Suprapubic skin (tissue), 4 donors: ENCODE measurements at regions not wholly inside any gene's neighbourhood (a gene's known extent, or its start where the extent isn't known, plus 50 kb on each side); places are given as distances from the start of the nearest gene placed in this dataset.

Source experiments
- DNase-seq, 2 donors: peaks; one replicate each; pipeline ENCODE4 v3.0.0-alpha.2; 2019; ENCODE audit warnings: low spot score in 2 of 2
- H3K27ac ChIP-seq: fragments of 200-600 bp; sonication (generic); one replicate; pipeline ENCODE4 v1.5.1; 2019
- H3K27me3 ChIP-seq: fragments of 200-600 bp; sonication (generic); one replicate; pipeline ENCODE4 v1.5.1; 2019
- H3K36me3 ChIP-seq: fragments of 200-600 bp; sonication (generic); one replicate; pipeline ENCODE4 v1.5.1; 2019
- H3K4me1 ChIP-seq: fragments of 200-600 bp; sonication (generic); one replicate; pipeline ENCODE4 v1.5.1; 2019
- H3K4me3 ChIP-seq: fragments of 200-600 bp; sonication (generic); one replicate; pipeline ENCODE4 v1.5.1; 2019; ENCODE audit warnings: mild to moderate bottlenecking
- H3K9me3 ChIP-seq: fragments of 200-600 bp; sonication (generic); one replicate; pipeline ENCODE4 v1.5.1; 2019
- EP300 ChIP-seq: sonication (generic); formaldehyde crosslinking; IDR thresholded peaks from one replicate; pipeline ENCODE4 v1.6.1; 2017; ENCODE audit warnings: antibody characterized with exemption
- POLR2A ChIP-seq, 2 donors: fragments of 450-650 bp; IDR thresholded peaks; one replicate each; pipeline ENCODE4 v1.6.1; 2017; ENCODE audit warnings: antibody characterized with exemption in 2 of 2, mild to moderate bottlenecking in 2 of 2, moderate library complexity in 2 of 2
- POLR2AphosphoS5 ChIP-seq, 3 donors: sonication (generic); formaldehyde crosslinking; IDR thresholded peaks; one replicate each; pipeline ENCODE4 v1.6.1; 2017; ENCODE audit warnings: antibody characterized with exemption in 3 of 3
- WGBS: methylation state at CpG from one replicate; pipeline ENCODE4 v1.1.5; 2018; 5-methylcytosine and 5-hydroxymethylcytosine counted together
- TF ChIP-seq, protein P1 (sequence below), 2 donors: fragments of 200-600 bp in 1 of 2; fragments of 450-650 bp in 1 of 2; sonication (generic) in 1 of 2; IDR thresholded peaks; one replicate each; pipeline ENCODE4 v1.5.1; 2016 to 2019; ENCODE audit warnings: antibody characterized with exemption in 2 of 2, mild to moderate bottlenecking in 1 of 2, moderate library complexity in 1 of 2

DNA sequence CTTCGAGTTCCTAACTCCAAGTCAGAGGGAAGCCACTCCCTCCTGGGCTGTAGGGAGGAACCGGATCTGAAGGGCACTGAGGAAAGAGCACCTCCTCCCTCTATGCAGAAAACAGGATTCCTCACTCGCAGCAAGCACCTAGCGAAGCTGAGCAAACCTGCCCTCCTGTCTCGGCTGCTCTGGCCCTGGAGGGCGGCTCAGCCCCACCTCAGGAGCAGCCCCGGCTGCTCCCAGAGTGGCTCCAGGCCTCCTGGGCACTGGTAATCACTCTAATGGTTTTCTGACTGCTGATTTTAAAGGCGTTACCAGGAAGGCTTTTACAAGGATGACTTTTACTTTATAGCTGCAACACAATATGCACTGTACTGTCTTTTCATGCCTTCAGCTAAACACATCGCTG lies 312.5 kb downstream of the TEX29 start:
- WGBS: 29% methylated on average over 8 of the region's 9 CpGs
- Histone ChIP-seq H3K4me1 (no peaks in the 10 kb centered on the region), H3K36me3 (no peaks in the 10 kb centered on the region), H3K27me3 (peaks cover 20% of the 10 kb centered on the region), H3K4me3 (no peak overlapping the region), H3K9me3 (no peaks in the 10 kb centered on the region), H3K27ac (no peak overlapping the region)
- DNase-seq: no peak
- TF ChIP-seq POLR2A (IDR thresholded peaks at IDR 0.05) (no peak), POLR2AphosphoS5 (IDR thresholded peaks at IDR 0.05) (no peak), EP300 (no peak)
- TF ChIP-seq, protein P1, sequence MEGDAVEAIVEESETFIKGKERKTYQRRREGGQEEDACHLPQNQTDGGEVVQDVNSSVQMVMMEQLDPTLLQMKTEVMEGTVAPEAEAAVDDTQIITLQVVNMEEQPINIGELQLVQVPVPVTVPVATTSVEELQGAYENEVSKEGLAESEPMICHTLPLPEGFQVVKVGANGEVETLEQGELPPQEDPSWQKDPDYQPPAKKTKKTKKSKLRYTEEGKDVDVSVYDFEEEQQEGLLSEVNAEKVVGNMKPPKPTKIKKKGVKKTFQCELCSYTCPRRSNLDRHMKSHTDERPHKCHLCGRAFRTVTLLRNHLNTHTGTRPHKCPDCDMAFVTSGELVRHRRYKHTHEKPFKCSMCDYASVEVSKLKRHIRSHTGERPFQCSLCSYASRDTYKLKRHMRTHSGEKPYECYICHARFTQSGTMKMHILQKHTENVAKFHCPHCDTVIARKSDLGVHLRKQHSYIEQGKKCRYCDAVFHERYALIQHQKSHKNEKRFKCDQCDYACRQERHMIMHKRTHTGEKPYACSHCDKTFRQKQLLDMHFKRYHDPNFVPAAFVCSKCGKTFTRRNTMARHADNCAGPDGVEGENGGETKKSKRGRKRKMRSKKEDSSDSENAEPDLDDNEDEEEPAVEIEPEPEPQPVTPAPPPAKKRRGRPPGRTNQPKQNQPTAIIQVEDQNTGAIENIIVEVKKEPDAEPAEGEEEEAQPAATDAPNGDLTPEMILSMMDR (IDR thresholded peaks at IDR 0.05): no peak

- no peaks in the 10 kb centered on the region for H3K36me3 ChIP-seq
- no peak for TF ChIP-seq EP300
- no peak for TF ChIP-seq POLR2A (IDR thresholded peaks at IDR 0.05)
- H3K4me1 ChIP-seq: no peaks in the 10 kb centered on the region
- H3K4me3 ChIP-seq: no peak overlapping the region
- 81% methylated on average over 4 of the region's 4 CpGs for WGBS
- no peak overlapping the region for H3K27ac ChIP-seq
- no peak for DNase-seq
- H3K27me3 ChIP-seq: peaks cover 21% of the 10 kb centered on the region
- H3K9me3 ChIP-seq: no peaks in the 10 kb centered on the region
Observed at GRCh38 chr13:111633401-111633800, 313.0 kb downstream of the TEX29 start.

DNA sequence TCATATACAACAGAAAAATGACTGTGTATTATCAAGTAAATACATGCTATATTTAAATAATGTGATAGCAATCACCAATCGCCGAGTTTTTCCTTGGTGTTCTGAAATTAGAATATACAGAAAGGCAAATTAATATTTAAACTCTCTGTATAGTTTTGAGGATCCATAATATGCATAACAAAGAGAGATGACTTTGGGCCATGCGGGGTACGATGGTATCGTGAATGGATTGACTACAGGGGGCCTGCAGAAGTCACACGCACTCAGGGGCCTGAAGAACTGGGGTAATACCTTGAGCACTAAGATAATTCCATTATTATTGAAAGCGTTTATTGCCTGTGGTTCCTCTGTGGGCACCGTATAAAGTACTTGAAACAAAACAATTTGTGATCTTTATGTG lies 314.0 kb downstream of the TEX29 start:
- no peaks in the 10 kb centered on the region for H3K4me1 ChIP-seq
- no peak for TF ChIP-seq POLR2AphosphoS5 (IDR thresholded peaks at IDR 0.05)
- no peak for TF ChIP-seq POLR2A (IDR thresholded peaks at IDR 0.05)
- TF ChIP-seq, protein P1 (IDR thresholded peaks at IDR 0.05): no peak
- TF ChIP-seq EP300: no peak
- H3K4me3 ChIP-seq: no peak overlapping the region
- WGBS: 85% methylated on average over 8 of the region's 8 CpGs
- H3K9me3 ChIP-seq: no peaks in the 10 kb centered on the region
- peaks cover 17% of the 10 kb centered on the region for H3K27me3 ChIP-seq
- no peak overlapping the region for H3K27ac ChIP-seq
- no peak for DNase-seq
- H3K36me3 ChIP-seq: no peaks in the 10 kb centered on the region

DNA sequence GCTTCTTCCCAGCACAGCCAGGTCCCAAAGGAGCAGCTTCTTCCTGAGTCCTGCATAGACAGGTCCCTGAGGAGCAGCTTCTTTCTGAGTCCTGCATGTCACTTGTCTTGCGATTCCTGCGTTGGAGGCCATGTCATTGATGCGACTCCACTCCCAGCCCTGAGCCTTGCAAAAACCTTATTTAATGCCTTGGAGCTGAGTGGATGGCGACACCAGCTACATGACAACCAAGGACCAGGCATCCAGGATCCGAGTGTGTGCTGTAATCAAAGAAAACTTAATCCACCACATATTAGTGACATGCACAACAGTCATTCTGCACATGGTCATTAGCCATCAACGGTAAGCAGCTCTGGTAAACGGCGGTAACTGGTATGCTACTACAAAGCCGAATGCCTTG lies 315.8 kb downstream of the TEX29 start:
- TF ChIP-seq POLR2AphosphoS5 (IDR thresholded peaks at IDR 0.05): no peak
- no peak for TF ChIP-seq POLR2A (IDR thresholded peaks at IDR 0.05)
- TF ChIP-seq, protein P1 (IDR thresholded peaks at IDR 0.05): no peak
- no peak for TF ChIP-seq EP300

DNA sequence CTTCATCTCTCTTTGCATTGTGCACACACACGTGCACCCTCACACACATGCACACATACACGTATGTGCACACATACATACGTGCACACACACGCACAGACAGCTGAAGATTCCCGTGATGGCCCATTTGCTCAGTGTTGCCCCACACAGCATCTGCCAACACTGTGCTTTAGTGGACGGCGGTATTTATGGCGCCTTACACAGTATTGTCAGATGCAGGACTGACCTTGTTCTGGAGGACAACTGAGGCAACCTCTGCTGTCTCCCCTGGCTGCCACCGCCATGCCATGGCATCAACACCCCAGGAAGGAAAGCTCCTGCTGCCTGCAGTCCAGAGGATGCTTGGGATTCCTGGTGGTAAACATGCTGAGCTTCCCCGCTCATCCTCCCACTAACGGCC lies 316.4 kb downstream of the TEX29 start:
- H3K27me3 ChIP-seq: peaks cover 17% of the 10 kb centered on the region
- no peak overlapping the region for H3K27ac ChIP-seq
- no peak overlapping the region for H3K4me3 ChIP-seq
- no peak for DNase-seq
- no peaks in the 10 kb centered on the region for H3K9me3 ChIP-seq
- no peaks in the 10 kb centered on the region for H3K36me3 ChIP-seq
- no peaks in the 10 kb centered on the region for H3K4me1 ChIP-seq
- TF ChIP-seq EP300 (no peak), POLR2A (IDR thresholded peaks at IDR 0.05) (no peak), POLR2AphosphoS5 (IDR thresholded peaks at IDR 0.05) (no peak)
- TF ChIP-seq, protein P1 (IDR thresholded peaks at IDR 0.05): no peak
- WGBS: 81% methylated on average over 11 of the region's 11 CpGs

More for the DNA sequence above, 315.8 kb downstream of the TEX29 start:
- Histone ChIP-seq H3K27me3 (peaks cover 17% of the 10 kb centered on the region), H3K4me3 (no peak overlapping the region), H3K4me1 (no peaks in the 10 kb centered on the region), H3K27ac (no peak overlapping the region), H3K36me3 (no peaks in the 10 kb centered on the region), H3K9me3 (no peaks in the 10 kb centered on the region)
- no peak for DNase-seq
- whole genome bisulfite sequencing: 89% methylated on average over 8 of the region's 9 CpGs

GRCh38 chr13:111637365-111637764 lies 316.9 kb downstream of the TEX29 start:
- TF ChIP-seq EP300 (no peak), POLR2AphosphoS5 (IDR thresholded peaks at IDR 0.05) (no peak), POLR2A (IDR thresholded peaks at IDR 0.05) (no peak)
- H3K4me3 ChIP-seq: no peak overlapping the region
- 95% methylated on average over 12 of the region's 12 CpGs for WGBS
- H3K9me3 ChIP-seq: no peaks in the 10 kb centered on the region
- peaks cover 17% of the 10 kb centered on the region for H3K27me3 ChIP-seq
- no peaks in the 10 kb centered on the region for H3K4me1 ChIP-seq
- no peak for DNase-seq
- no peaks in the 10 kb centered on the region for H3K36me3 ChIP-seq
- no peak overlapping the region for H3K27ac ChIP-seq
